Osteoblast (primary cell): ENCODE measurements at regions not wholly inside any gene's neighbourhood (a gene's known extent, or its start where the extent isn't known, plus 50 kb on each side); places are given as distances from the start of the nearest gene placed in this dataset.
A peak's percentile ranks its signal among the peaks of the same experiment; 100 is the strongest.

Source experiments
- DNase-seq: peaks from one replicate; pipeline ENCODE4 v3.0.0; 2011; ENCODE audit warnings: low spot score, mixed read lengths; ENCODE audit not compliant: insufficient read length; ENCODE audit errors: missing footprints
- H2AFZ ChIP-seq: 2 replicates; pipeline ENCODE4 v1.6.0; 2011; ENCODE audit warnings: mild to moderate bottlenecking, low read length
- H3K27ac ChIP-seq: 2 replicates; pipeline ENCODE4 v1.5.1; 2011; ENCODE audit warnings: mild to moderate bottlenecking, low read depth, low read length, moderate library complexity
- H3K27me3 ChIP-seq: 2 replicates; pipeline ENCODE4 v1.6.0; 2012; ENCODE audit warnings: mild to moderate bottlenecking, control low read depth, inconsistent platforms, low read length, moderate library complexity; ENCODE audit not compliant: insufficient read depth
- H3K36me3 ChIP-seq: 2 replicates; pipeline ENCODE4 v1.5.1; 2011; ENCODE audit warnings: mild to moderate bottlenecking, low read length, control low read depth, moderate library complexity; ENCODE audit not compliant: insufficient read depth
- H3K4me1 ChIP-seq: 2 replicates; pipeline ENCODE4 v1.5.1; 2011; ENCODE audit warnings: mild to moderate bottlenecking, low read length, control low read depth, moderate library complexity; ENCODE audit not compliant: insufficient read depth
- H3K4me2 ChIP-seq: 2 replicates; pipeline ENCODE4 v1.6.0; 2011; ENCODE audit warnings: mild to moderate bottlenecking, low read length; ENCODE audit not compliant: insufficient read depth
- H3K4me3 ChIP-seq: fragments of 200-600 bp; sonication (generic); 3 replicates; pipeline ENCODE4 v1.5.1; 2012; ENCODE audit warnings: mild to moderate bottlenecking, low read length, inconsistent platforms; ENCODE audit not compliant: insufficient read depth
- H3K79me2 ChIP-seq: 2 replicates; pipeline ENCODE4 v1.6.0; 2012; ENCODE audit warnings: mild to moderate bottlenecking, low read length, control low read depth, inconsistent platforms; ENCODE audit not compliant: insufficient read depth
- H3K9me3 ChIP-seq: 2 replicates; pipeline ENCODE4 v1.5.1; 2011; ENCODE audit warnings: low read depth, low read length, control low read depth
- H4K20me1 ChIP-seq: 2 replicates; pipeline ENCODE4 v1.6.0; 2012; ENCODE audit warnings: mild to moderate bottlenecking, low read length, control low read depth; ENCODE audit not compliant: insufficient read depth
- TF ChIP-seq, protein P1 (sequence below): IDR thresholded peaks from 2 replicates; pipeline ENCODE4 v1.5.1; 2011; ENCODE audit warnings: mild to moderate bottlenecking, low read depth, low read length, moderate library complexity; ENCODE audit errors: extremely low read depth

DNA sequence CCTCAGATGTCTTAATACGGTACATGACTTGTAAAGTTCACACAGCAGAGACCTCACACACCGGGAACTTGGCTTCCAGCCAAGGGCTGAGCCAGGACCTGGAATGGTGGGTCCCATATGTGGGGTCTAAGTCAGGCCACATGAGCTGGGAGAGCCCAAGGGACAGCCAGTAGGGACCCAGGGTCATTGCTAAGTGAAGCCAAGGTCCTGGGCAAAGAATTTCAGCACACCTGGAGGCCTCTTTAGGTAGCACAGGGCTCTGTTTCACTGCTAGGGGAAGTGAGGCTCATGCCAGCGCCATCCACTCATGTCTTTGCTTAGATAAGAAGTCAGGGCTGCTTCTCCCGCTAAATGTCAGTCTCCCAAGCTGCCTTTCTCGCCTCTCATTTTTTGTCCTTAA, 116.6 kb upstream of the TLE3 start:
- no peaks in the 10 kb centered on the region for H3K4me1 ChIP-seq
- DNase-seq, result no peak
- H3K36me3 ChIP-seq, result no peaks in the 10 kb centered on the region
- no peaks in the 10 kb centered on the region for H3K79me2 ChIP-seq
- TF ChIP-seq, protein P1, sequence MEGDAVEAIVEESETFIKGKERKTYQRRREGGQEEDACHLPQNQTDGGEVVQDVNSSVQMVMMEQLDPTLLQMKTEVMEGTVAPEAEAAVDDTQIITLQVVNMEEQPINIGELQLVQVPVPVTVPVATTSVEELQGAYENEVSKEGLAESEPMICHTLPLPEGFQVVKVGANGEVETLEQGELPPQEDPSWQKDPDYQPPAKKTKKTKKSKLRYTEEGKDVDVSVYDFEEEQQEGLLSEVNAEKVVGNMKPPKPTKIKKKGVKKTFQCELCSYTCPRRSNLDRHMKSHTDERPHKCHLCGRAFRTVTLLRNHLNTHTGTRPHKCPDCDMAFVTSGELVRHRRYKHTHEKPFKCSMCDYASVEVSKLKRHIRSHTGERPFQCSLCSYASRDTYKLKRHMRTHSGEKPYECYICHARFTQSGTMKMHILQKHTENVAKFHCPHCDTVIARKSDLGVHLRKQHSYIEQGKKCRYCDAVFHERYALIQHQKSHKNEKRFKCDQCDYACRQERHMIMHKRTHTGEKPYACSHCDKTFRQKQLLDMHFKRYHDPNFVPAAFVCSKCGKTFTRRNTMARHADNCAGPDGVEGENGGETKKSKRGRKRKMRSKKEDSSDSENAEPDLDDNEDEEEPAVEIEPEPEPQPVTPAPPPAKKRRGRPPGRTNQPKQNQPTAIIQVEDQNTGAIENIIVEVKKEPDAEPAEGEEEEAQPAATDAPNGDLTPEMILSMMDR, result peak; percentile 5
- no peak overlapping the region for H2AFZ ChIP-seq
- no peak overlapping the region for H3K27ac ChIP-seq
- peaks cover 21% of the 10 kb centered on the region for H3K27me3 ChIP-seq
- no peak overlapping the region for H3K4me2 ChIP-seq
- no peaks in the 10 kb centered on the region for H3K9me3 ChIP-seq
- H4K20me1 ChIP-seq, result no peaks in the 10 kb centered on the region
- H3K4me3 ChIP-seq, result no peak overlapping the region

DNA sequence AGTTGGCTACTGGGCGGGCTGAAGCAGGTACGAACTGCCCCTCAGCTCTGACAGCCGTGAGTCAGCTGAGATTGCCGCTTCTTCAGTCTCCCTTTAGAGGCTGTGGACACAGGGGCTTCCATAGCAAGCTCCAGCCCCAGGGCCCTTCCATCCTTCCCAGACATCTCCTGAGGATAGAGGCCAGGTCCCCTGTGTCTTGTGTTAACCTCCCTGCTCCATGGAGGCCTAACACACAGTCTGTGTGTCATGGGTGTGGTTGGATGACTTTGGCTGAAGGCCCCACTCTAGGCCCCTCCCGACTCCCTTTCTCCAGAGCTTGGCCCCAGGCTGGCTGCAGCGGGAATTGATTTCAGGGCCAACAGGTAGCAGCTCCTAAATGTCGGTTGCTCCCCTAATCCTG, 116.1 kb upstream of the TLE3 start:
- H3K4me3 ChIP-seq, result no peak overlapping the region
- peaks cover 19% of the 10 kb centered on the region for H3K27me3 ChIP-seq
- DNase-seq, result no peak
- TF ChIP-seq, protein P1, result no peak
- no peak overlapping the region for H3K4me2 ChIP-seq
- no peak overlapping the region for H2AFZ ChIP-seq
- no peaks in the 10 kb centered on the region for H3K36me3 ChIP-seq
- H3K4me1 ChIP-seq, result no peaks in the 10 kb centered on the region
- no peak overlapping the region for H3K27ac ChIP-seq
- H3K79me2 ChIP-seq, result no peaks in the 10 kb centered on the region
- no peaks in the 10 kb centered on the region for H3K9me3 ChIP-seq
- no peaks in the 10 kb centered on the region for H4K20me1 ChIP-seq

DNA sequence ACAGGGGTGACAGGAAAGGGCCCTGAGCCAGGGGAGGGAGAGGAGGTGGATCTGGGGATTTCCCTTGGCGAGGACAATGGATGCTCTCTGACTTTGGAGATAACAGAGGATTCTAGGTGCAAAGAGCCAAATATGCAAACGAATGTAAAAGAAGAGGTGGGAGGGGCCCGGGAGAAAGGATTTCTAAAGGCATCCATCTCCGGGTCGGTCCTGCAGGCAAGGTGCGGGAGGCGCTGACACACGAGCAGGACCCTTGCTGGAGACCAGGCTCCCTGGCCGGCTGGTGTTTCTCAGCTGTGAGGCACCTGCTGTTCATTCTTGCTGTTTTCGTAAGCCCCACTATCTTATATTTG, 115.2 kb upstream of the TLE3 start:
- Histone ChIP-seq H4K20me1 (no peaks in the 10 kb centered on the region), H3K4me2 (no peak overlapping the region), H3K27me3 (peaks cover 12% of the 10 kb centered on the region), H3K4me1 (no peaks in the 10 kb centered on the region), H3K27ac (no peak overlapping the region), H3K9me3 (no peaks in the 10 kb centered on the region), H3K79me2 (no peaks in the 10 kb centered on the region), H2AFZ (no peak overlapping the region), H3K4me3 (no peak overlapping the region), H3K36me3 (no peaks in the 10 kb centered on the region)
- DNase-seq, result no peak
- TF ChIP-seq, protein P1, result no peak

DNA sequence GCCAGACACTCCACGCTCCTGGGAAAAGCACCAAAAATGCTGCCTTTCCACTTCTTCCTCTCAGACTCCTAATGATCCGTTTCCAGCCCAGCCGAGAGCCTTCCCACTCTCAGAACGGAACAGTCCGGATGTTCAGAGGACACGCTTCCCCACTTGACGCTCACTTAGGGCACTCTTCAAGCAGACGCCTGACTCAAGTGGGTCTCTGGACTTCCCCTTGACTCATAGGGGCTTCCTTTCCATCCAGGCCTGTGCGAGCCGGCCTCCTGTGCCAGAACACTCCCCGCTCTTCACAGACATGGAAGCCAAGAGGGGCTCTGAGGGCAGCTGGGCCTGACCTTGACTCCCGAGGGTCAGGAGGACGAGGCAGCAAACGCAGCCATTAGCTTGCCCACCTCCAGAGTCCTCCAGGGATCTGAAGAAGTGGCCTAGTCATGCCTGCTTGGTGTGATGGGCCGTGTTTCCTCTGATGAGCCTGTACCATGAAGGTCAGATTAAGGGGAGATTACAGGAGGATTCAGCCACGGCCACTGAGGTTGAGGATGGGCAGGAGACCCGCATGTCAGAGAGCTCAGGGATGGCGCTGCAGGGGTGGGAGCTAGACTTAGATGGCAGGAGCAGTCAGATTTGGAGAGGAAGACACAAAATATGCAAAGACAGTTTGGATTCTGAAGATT, 114.7 kb upstream of the TLE3 start:
- H2AFZ ChIP-seq, result no peak overlapping the region
- TF ChIP-seq, protein P1, result no peak
- DNase-seq, result no peak
- H3K79me2 ChIP-seq, result no peaks in the 10 kb centered on the region
- no peak overlapping the region for H3K27ac ChIP-seq
- H3K36me3 ChIP-seq, result no peaks in the 10 kb centered on the region
- no peaks in the 10 kb centered on the region for H4K20me1 ChIP-seq
- no peaks in the 10 kb centered on the region for H3K4me1 ChIP-seq
- no peak overlapping the region for H3K4me3 ChIP-seq
- H3K9me3 ChIP-seq, result no peaks in the 10 kb centered on the region
- peaks cover 12% of the 10 kb centered on the region for H3K27me3 ChIP-seq
- no peak overlapping the region for H3K4me2 ChIP-seq
